GM21423 (cell line): ENCODE measurements at regions not wholly inside any gene's neighbourhood (a gene's known extent, or its start where the extent isn't known, plus 50 kb on each side); places are given as distances from the start of the nearest gene placed in this dataset.

Experiments used
- ATAC-seq: cut with Tn5 transposase; IDR thresholded peaks from one replicate; pipeline ENCODE4 v1.9.1; 2021; ENCODE audit warnings: mild to moderate bottlenecking, moderate library complexity; ENCODE audit not compliant: unreplicated experiment

- ATAC-seq, result no peak
Observed at GRCh38 chr1:4345094-4345493, 309.3 kb upstream of the AJAP1 start.

- ATAC-seq, result no peak
Observed at GRCh38 chr1:4346131-4346530, 308.3 kb upstream of the AJAP1 start.

GRCh38 chr1:4351453-4351852, 303.0 kb upstream of the AJAP1 start:
- no peak for ATAC-seq

- ATAC-seq, result no peak
Observed at GRCh38 chr1:4353090-4353856, 301.1 kb upstream of the AJAP1 start.

- ATAC-seq, result no peak
Observed at GRCh38 chr1:4355839-4356238, 298.6 kb upstream of the AJAP1 start.

GRCh38 chr1:4362314-4363044, 291.9 kb upstream of the AJAP1 start:
- no peak for ATAC-seq

- no peak for ATAC-seq
Observed at GRCh38 chr1:4366091-4366490, 288.3 kb upstream of the AJAP1 start.

GRCh38 chr1:4367230-4367777, 287.1 kb upstream of the AJAP1 start:
- no peak for ATAC-seq

GRCh38 chr1:4369335-4369734, 285.1 kb upstream of the AJAP1 start:
- no peak for ATAC-seq

GRCh38 chr1:4371849-4372248, 282.6 kb upstream of the AJAP1 start:
- no peak for ATAC-seq

GRCh38 chr1:4375812-4376211, 278.6 kb upstream of the AJAP1 start:
- ATAC-seq, result no peak

- no peak for ATAC-seq
Observed at GRCh38 chr1:4379451-4380175, 274.8 kb upstream of the AJAP1 start.

- ATAC-seq, result no peak
Observed at GRCh38 chr1:4380564-4381168, 273.7 kb upstream of the AJAP1 start.

- ATAC-seq, result no peak
Observed at GRCh38 chr1:4393191-4393590, 261.2 kb upstream of the AJAP1 start.

- ATAC-seq, result no peak
Observed at GRCh38 chr1:4394366-4394765, 260.0 kb upstream of the AJAP1 start.

GRCh38 chr1:4395158-4395557, 259.3 kb upstream of the AJAP1 start:
- ATAC-seq, result no peak

- ATAC-seq, result no peak
Observed at GRCh38 chr1:4395676-4396075, 258.7 kb upstream of the AJAP1 start.

- no peak for ATAC-seq
Observed at GRCh38 chr1:4396551-4396950, 257.9 kb upstream of the AJAP1 start.

- ATAC-seq, result no peak
Observed at GRCh38 chr1:4397196-4397595, 257.2 kb upstream of the AJAP1 start.

- ATAC-seq, result no peak
Observed at GRCh38 chr1:4402032-4402431, 252.4 kb upstream of the AJAP1 start.
